Gastrocnemius medialis (tissue), 4 donors: ENCODE measurements at regions not wholly inside any gene's neighbourhood (a gene's known extent, or its start where the extent isn't known, plus 50 kb on each side); places are given as distances from the start of the nearest gene placed in this dataset.

Experiments
- ATAC-seq, 2 donors: fragments of 150-250 bp; one replicate each; pipeline ENCODE4 v1.9.1; 2016
- DNase-seq, 2 donors: peaks; one replicate each; pipeline ENCODE4 v3.0.0-alpha.2; 2019
- H3K27ac ChIP-seq, 4 donors: fragments of 200-600 bp; sonication (generic); 1 replicate in 1 of 4; 2 replicates in 3 of 4; pipeline ENCODE4 v1.5.1; 2016 to 2018; ENCODE audit warnings: mild to moderate bottlenecking in 2 of 4, moderate library complexity in 1 of 4
- H3K27me3 ChIP-seq, 3 donors: fragments of 200-600 bp; sonication (generic) in 2 of 3; 1 replicate in 1 of 3; 2 replicates in 2 of 3; pipeline versions ENCODE4 v1.5.1 to v1.6.0; 2016 to 2019; ENCODE audit warnings: mild to moderate bottlenecking in 1 of 3, moderate library complexity in 1 of 3
- H3K36me3 ChIP-seq, 2 donors: fragments of 200-600 bp; sonication (generic) in 1 of 2; one replicate each; pipeline ENCODE4 v1.5.1; 2017 to 2018
- H3K4me1 ChIP-seq, 2 donors: fragments of 200-600 bp; sonication (generic) in 1 of 2; one replicate each; pipeline ENCODE4 v1.5.1; 2016 to 2017; ENCODE audit warnings: mild to moderate bottlenecking in 2 of 2
- H3K4me3 ChIP-seq, 4 donors: fragments of 200-600 bp; sonication (generic) in 3 of 4; 1 replicate in 1 of 4; 2 replicates in 3 of 4; pipeline ENCODE4 v1.5.1; 2016 to 2019; ENCODE audit warnings: mild to moderate bottlenecking in 2 of 4
- H3K9me3 ChIP-seq, 3 donors: fragments of 200-600 bp; sonication (generic) in 2 of 3; 1 replicate in 1 of 3; 2 replicates in 2 of 3; pipeline ENCODE4 v1.5.1; 2016 to 2019
- POLR2A ChIP-seq, 2 donors: fragments of 450-650 bp; IDR thresholded peaks; one replicate each; pipeline ENCODE4 v1.6.1; 2017; ENCODE audit warnings: antibody characterized with exemption in 2 of 2, mild to moderate bottlenecking in 2 of 2, moderate library complexity in 2 of 2
- in situ Hi-C, 4 donors: fragments of 200-750 bp; cut with MboI; loops; one replicate each; pipeline versions ENCODE4 v1.15.0 to v1.8.0; 2017; ENCODE audit warnings: low sequenced_read_pairs in 4 of 4
- intact Hi-C: fragments of 100-400 bp; cut with DNase I; formaldehyde crosslinking; loops from one replicate; pipeline ENCODE4 v1.15.1; 2023; ENCODE audit warnings: low total_unique reads
- TF ChIP-seq, protein P1 (sequence below), 5 experiments: fragments of 450-650 bp in 3 of 5; fragments of 200-600 bp in 2 of 5; sonication (generic) in 2 of 5; IDR thresholded peaks in 4 of 5; conservative IDR thresholded peaks in 1 of 5; 1 replicate in 4 of 5; 2 replicates in 1 of 5; pipeline ENCODE4 v1.5.1; 2016 to 2019; ENCODE audit warnings: antibody characterized with exemption in 5 of 5, mild to moderate bottlenecking in 3 of 5, moderate library complexity in 3 of 5

- in situ Hi-C loops = no loop called here
- H3K9me3 ChIP-seq = no peaks in the 10 kb centered on the region
- ATAC-seq = no peak
- TF ChIP-seq POLR2A (IDR thresholded peaks at IDR 0.05) = no peak
- TF ChIP-seq, protein P1, sequence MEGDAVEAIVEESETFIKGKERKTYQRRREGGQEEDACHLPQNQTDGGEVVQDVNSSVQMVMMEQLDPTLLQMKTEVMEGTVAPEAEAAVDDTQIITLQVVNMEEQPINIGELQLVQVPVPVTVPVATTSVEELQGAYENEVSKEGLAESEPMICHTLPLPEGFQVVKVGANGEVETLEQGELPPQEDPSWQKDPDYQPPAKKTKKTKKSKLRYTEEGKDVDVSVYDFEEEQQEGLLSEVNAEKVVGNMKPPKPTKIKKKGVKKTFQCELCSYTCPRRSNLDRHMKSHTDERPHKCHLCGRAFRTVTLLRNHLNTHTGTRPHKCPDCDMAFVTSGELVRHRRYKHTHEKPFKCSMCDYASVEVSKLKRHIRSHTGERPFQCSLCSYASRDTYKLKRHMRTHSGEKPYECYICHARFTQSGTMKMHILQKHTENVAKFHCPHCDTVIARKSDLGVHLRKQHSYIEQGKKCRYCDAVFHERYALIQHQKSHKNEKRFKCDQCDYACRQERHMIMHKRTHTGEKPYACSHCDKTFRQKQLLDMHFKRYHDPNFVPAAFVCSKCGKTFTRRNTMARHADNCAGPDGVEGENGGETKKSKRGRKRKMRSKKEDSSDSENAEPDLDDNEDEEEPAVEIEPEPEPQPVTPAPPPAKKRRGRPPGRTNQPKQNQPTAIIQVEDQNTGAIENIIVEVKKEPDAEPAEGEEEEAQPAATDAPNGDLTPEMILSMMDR (IDR thresholded peaks at IDR 0.05 in 4 of 5, conservative IDR thresholded peaks at IDR 0.05 in 1 of 5) = no peak
- no peaks in the 10 kb centered on the region for H3K4me1 ChIP-seq
- no peaks in the 10 kb centered on the region for H3K27me3 ChIP-seq
- no peaks in the 10 kb centered on the region for H3K36me3 ChIP-seq
- intact Hi-C loops = no loop called here
- DNase-seq = no peak
- no peak overlapping the region for H3K4me3 ChIP-seq
- no peak overlapping the region for H3K27ac ChIP-seq
These were observed 136.1 kb downstream of the ST6GAL2 start for GRCh38 chr2:106749823-106750222.
